ENCODE measurements at regions not wholly inside any gene's neighbourhood (a gene's known extent, or its start where the extent isn't known, plus 50 kb on each side); places are given as distances from the start of the nearest gene placed in this dataset.

DNA sequence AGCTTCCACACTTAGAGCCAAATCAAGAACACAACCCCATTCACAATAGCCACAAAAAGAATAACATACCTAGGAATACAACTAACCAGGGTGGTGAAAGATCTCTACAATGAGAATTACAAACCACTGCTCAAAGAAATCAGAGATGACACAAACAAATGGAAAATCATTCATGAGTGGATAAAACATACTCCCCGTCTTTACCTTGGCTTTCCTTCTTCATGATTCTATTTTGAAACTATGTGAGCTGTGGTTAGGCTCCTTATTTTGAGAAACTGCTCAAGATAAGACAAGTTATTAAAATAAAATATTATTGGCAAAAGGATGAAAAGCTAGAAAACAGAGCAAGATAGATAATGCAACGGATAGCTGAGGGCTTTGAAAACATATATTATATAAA is 598.1 kb upstream of the FAT1 start:
- no peak overlapping the region for H2AFZ ChIP-seq (ENCODE audit: low read length)
- H3K4me3 ChIP-seq (replicated peaks in 1 of 3; ENCODE audit: insufficient read depth in 1 of 3, low read depth in 2 of 3, low read length in 3 of 3), result no peak overlapping the region
- no peak overlapping the region for H3K9ac ChIP-seq (ENCODE audit: insufficient read depth, low read depth, low read length)
- no peaks in the 10 kb centered on the region for H3K9me3 ChIP-seq (ENCODE audit: low read length)
- H3K36me3 ChIP-seq (replicated peaks in 1 of 2; ENCODE audit: control insufficient read depth in 1 of 2, insufficient read depth in 2 of 2, low read length in 2 of 2), result no peaks in the 10 kb centered on the region
- H3K27me3 ChIP-seq (ENCODE audit: control insufficient read depth in 1 of 2, insufficient read depth in 2 of 2, low read length in 2 of 2), result no peaks in the 10 kb centered on the region
- no peak overlapping the region for H3K4me2 ChIP-seq (ENCODE audit: low read depth, low read length)
- ATAC-seq, result no peak
- H3K4me1 ChIP-seq (ENCODE audit: insufficient read depth, low read length), result no peaks in the 10 kb centered on the region
- no peaks in the 10 kb centered on the region for H4K20me1 ChIP-seq (ENCODE audit: insufficient read depth, low read length)
- intact Hi-C loops (cut with micrococcal nuclease; ENCODE audit: unreplicated experiment) (no loop called here), in situ Hi-C loops (cut with HindIII; ENCODE audit: extremely low pct_ligation_motif_present, low pct_unique_long_range_greater_than_20kb) (no loop called here)
- WGBS (ENCODE audit: low lambda C conversion rate), result 1% methylated on average over 2 of the region's 2 CpGs
- H3K79me2 ChIP-seq (ENCODE audit: insufficient read depth, low read length), result no peaks in the 10 kb centered on the region
- no TSS peak for BruUV-seq (replicated peaks)
- ChIA-PET CTCF (ENCODE audit: low intra/inter-chr PET ratio, low total read pairs) (no interaction called here), POLR2A (no interaction called here)
- DNase-seq (ENCODE audit: low spot score), result no peak
- FAIRE-seq, result no peak
- no peak for TF ChIP-seq ZNF660 (CRISPR knock-in tag; IDR thresholded peaks at IDR 0.05; ENCODE audit: borderline replicate concordance, low read depth)
- TF ChIP-seq ZNF572 (CRISPR knock-in tag; IDR thresholded peaks at IDR 0.05), result no peak
- no peak for TF ChIP-seq ZNF780A (CRISPR knock-in tag; IDR thresholded peaks at IDR 0.05)
- TF ChIP-seq, protein P1, sequence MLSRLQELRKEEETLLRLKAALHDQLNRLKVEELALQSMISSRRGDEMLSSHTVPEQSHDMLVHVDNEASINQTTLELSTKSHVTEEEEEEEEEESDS (CRISPR knock-in tag; IDR thresholded peaks at IDR 0.05; ENCODE audit: borderline replicate concordance), result no peak
- no peak for TF ChIP-seq MNT (IDR thresholded peaks at IDR 0.05)
- TF ChIP-seq MAZ (IDR thresholded peaks at IDR 0.05; ENCODE audit: borderline replicate concordance, low read depth, low read length), result no peak
- TF ChIP-seq MAZ (CRISPR knock-in tag; IDR thresholded peaks at IDR 0.05; ENCODE audit: low read depth), result no peak
- no peak for TF ChIP-seq ZBTB8A (CRISPR knock-in tag; IDR thresholded peaks at IDR 0.05; ENCODE audit: borderline replicate concordance, low read depth)
- no peak overlapping the region for H3K27ac ChIP-seq (ENCODE audit: extremely low read length, insufficient read depth, low read length)

GRCh38 chr4:187332141-187332540 is 608.5 kb upstream of the FAT1 start:
- H3K9ac ChIP-seq (ENCODE audit: insufficient read depth, low read depth, low read length), result no peak overlapping the region
- H4K20me1 ChIP-seq (ENCODE audit: insufficient read depth, low read length), result no peaks in the 10 kb centered on the region
- H3K27ac ChIP-seq (ENCODE audit: extremely low read length, insufficient read depth, low read length), result no peak overlapping the region
- no peak for ATAC-seq
- H3K4me1 ChIP-seq (ENCODE audit: insufficient read depth, low read length), result no peaks in the 10 kb centered on the region
- ChIA-PET POLR2A (no interaction called here), CTCF (ENCODE audit: low intra/inter-chr PET ratio, low total read pairs) (no interaction called here)
- no peak for FAIRE-seq
- no peak for DNase-seq (ENCODE audit: low spot score)
- BruUV-seq (replicated peaks), result no TSS peak
- WGBS (ENCODE audit: low lambda C conversion rate), result 11% methylated on average over 7 of the region's 7 CpGs
- TF ChIP-seq ZFP36L1 (CRISPR knock-in tag; IDR thresholded peaks at IDR 0.05) (no peak), CBFB (CRISPR knock-in tag; IDR thresholded peaks at IDR 0.05) (no peak), SPEN (CRISPR knock-in tag; IDR thresholded peaks at IDR 0.05; ENCODE audit: low read depth) (no peak), ZNF713 (CRISPR knock-in tag; IDR thresholded peaks at IDR 0.05) (no peak), ISL2 (CRISPR knock-in tag; IDR thresholded peaks at IDR 0.05) (no peak), GMEB2 (CRISPR knock-in tag; IDR thresholded peaks at IDR 0.05; ENCODE audit: low read depth) (no peak)
- TF ChIP-seq, protein P2, sequence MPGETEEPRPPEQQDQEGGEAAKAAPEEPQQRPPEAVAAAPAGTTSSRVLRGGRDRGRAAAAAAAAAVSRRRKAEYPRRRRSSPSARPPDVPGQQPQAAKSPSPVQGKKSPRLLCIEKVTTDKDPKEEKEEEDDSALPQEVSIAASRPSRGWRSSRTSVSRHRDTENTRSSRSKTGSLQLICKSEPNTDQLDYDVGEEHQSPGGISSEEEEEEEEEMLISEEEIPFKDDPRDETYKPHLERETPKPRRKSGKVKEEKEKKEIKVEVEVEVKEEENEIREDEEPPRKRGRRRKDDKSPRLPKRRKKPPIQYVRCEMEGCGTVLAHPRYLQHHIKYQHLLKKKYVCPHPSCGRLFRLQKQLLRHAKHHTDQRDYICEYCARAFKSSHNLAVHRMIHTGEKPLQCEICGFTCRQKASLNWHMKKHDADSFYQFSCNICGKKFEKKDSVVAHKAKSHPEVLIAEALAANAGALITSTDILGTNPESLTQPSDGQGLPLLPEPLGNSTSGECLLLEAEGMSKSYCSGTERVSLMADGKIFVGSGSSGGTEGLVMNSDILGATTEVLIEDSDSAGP (CRISPR knock-in tag; IDR thresholded peaks at IDR 0.05; ENCODE audit: borderline replicate concordance), result no peak
- in situ Hi-C loops (cut with HindIII; ENCODE audit: extremely low pct_ligation_motif_present, low pct_unique_long_range_greater_than_20kb), result no loop called here
- peaks cover 0 to 9% of the 10 kb centered on the region in 2 experiments; a peak in 3 of 5 replicates for H3K27me3 ChIP-seq (ENCODE audit: control insufficient read depth in 1 of 2, insufficient read depth in 2 of 2, low read length in 2 of 2)
- no peaks in the 10 kb centered on the region for H3K9me3 ChIP-seq (ENCODE audit: low read length)
- H3K36me3 ChIP-seq (replicated peaks in 1 of 2; ENCODE audit: control insufficient read depth in 1 of 2, insufficient read depth in 2 of 2, low read length in 2 of 2), result no peaks in the 10 kb centered on the region
- no peaks in the 10 kb centered on the region for H3K79me2 ChIP-seq (ENCODE audit: insufficient read depth, low read length)
- H3K4me3 ChIP-seq (replicated peaks in 1 of 3; ENCODE audit: insufficient read depth in 1 of 3, low read depth in 2 of 3, low read length in 3 of 3), result no peak overlapping the region
- H3K4me2 ChIP-seq (ENCODE audit: low read depth, low read length), result no peak overlapping the region
- no peak overlapping the region for H2AFZ ChIP-seq (ENCODE audit: low read length)
- intact Hi-C loops (cut with micrococcal nuclease; ENCODE audit: unreplicated experiment), result no loop called here
